ENCODE measurements at regions not wholly inside any gene's neighbourhood (a gene's known extent, or its start where the extent isn't known, plus 50 kb on each side); places are given as distances from the start of the nearest gene placed in this dataset.

GRCh38 chr5:2903451-2904395, 152.2 kb upstream of the IRX2 start:
- no peaks in the 10 kb centered on the region for H3K27me3 ChIP-seq
- no peak overlapping the region for H3K4me3 ChIP-seq
- no peaks in the 10 kb centered on the region for H3K4me1 ChIP-seq
- no peak for DNase-seq
- intact Hi-C loops (cut with DNase I; ENCODE audit: low total_unique reads): no loop called here
- no peaks in the 10 kb centered on the region for H3K36me3 ChIP-seq
- no peak overlapping the region for H3K27ac ChIP-seq
- 92 to 93% methylated on average over 6 to 30 of the region's 30 CpGs for WGBS, 2 donors (ENCODE audit: low coverage in 1 of 2)
- in situ Hi-C loops (cut with MboI; ENCODE audit: low pct_ligation_motif_present in 1 of 4, low pct_unique_long_range_greater_than_20kb in 1 of 4, low sequenced_read_pairs in 3 of 4): no loop called here
- no peaks in the 10 kb centered on the region for H3K9me3 ChIP-seq
- TF ChIP-seq EP300 (IDR thresholded peaks at IDR 0.05; ENCODE audit: low read depth) (no peak), CTCF (IDR thresholded peaks at IDR 0.05) (no peak), POLR2A (IDR thresholded peaks at IDR 0.05) (no peak), POLR2AphosphoS5 (IDR thresholded peaks at IDR 0.05) (no peak)

DNA sequence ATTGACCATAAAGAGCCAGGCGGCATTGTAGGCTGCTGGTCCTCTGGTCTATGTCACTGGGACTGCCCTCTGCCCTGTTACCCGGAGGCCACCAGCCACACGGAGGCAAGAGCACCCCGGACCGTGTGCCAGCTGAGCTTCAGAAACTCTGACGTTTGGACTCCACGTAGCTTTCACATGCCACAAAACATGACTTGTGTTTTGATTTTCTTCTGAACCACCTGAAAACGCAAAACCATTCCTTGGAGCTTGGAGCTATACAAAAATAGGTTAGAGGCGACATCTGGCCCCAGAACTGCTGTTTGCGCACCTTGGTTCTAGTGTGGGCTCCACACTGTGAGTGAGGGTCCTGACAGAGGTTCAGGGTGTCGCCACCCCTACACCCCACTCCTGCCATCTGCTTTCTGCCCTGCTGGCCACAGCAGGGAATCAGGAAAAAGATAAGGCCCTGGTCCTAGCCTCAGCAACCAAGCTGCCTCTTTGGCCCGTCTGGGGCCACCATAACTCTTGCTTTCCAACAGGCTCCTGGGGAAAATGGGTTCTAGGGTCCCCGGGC, 151.3 kb upstream of the IRX2 start:
- 83 to 87% methylated on average over 4 to 13 of the region's 13 CpGs for WGBS, 2 donors (ENCODE audit: low coverage in 1 of 2)
- in situ Hi-C loops (cut with MboI; ENCODE audit: low pct_ligation_motif_present in 1 of 4, low pct_unique_long_range_greater_than_20kb in 1 of 4, low sequenced_read_pairs in 3 of 4): no loop called here

DNA sequence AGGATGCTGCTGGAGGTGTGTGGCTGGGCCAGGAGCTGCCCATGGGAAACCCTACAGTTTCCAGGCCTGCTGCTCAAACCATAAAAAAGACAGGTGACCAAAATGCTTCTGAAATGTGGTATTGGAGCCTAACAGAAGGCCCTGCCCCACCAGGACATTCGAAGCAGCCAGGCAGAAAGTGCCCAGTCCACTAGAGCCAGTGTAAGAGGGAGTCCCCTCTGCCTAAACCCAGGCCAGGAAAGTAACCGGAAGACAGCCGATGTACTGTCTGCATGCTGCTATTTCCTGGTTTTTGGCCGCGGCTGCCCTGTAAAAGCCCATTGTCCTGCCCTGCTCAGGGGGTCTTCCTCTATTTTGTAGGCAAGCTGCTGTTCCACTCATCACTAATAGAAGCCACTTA, 150.7 kb upstream of the IRX2 start:
- no peak overlapping the region for H3K27ac ChIP-seq
- no peak for TF ChIP-seq EP300 (IDR thresholded peaks at IDR 0.05; ENCODE audit: low read depth)
- no peak for TF ChIP-seq POLR2AphosphoS5 (IDR thresholded peaks at IDR 0.05)
- TF ChIP-seq POLR2A (IDR thresholded peaks at IDR 0.05): no peak
- TF ChIP-seq CTCF (IDR thresholded peaks at IDR 0.05): no peak
- in situ Hi-C loops (cut with MboI; ENCODE audit: low pct_ligation_motif_present in 1 of 4, low pct_unique_long_range_greater_than_20kb in 1 of 4, low sequenced_read_pairs in 3 of 4) (no loop called here), intact Hi-C loops (cut with DNase I; ENCODE audit: low total_unique reads) (no loop called here)
- 59 to 68% methylated on average over 3 to 5 of the region's 5 CpGs for WGBS, 2 donors (ENCODE audit: low coverage in 1 of 2)
- DNase-seq: no peak
- no peaks in the 10 kb centered on the region for H3K27me3 ChIP-seq
- H3K4me1 ChIP-seq: no peaks in the 10 kb centered on the region
- H3K9me3 ChIP-seq: no peaks in the 10 kb centered on the region
- no peaks in the 10 kb centered on the region for H3K36me3 ChIP-seq
- no peak overlapping the region for H3K4me3 ChIP-seq

More for the DNA sequence above, 151.3 kb upstream of the IRX2 start:
- H3K36me3 ChIP-seq: no peaks in the 10 kb centered on the region
- H3K27ac ChIP-seq: no peak overlapping the region
- no peak for DNase-seq
- no peaks in the 10 kb centered on the region for H3K9me3 ChIP-seq
- intact Hi-C loops (cut with DNase I; ENCODE audit: low total_unique reads): no loop called here
- H3K4me3 ChIP-seq: no peak overlapping the region
- no peak for TF ChIP-seq POLR2AphosphoS5 (IDR thresholded peaks at IDR 0.05)
- no peak for TF ChIP-seq EP300 (IDR thresholded peaks at IDR 0.05; ENCODE audit: low read depth)
- no peak for TF ChIP-seq POLR2A (IDR thresholded peaks at IDR 0.05)
- no peak for TF ChIP-seq CTCF (IDR thresholded peaks at IDR 0.05)
- H3K4me1 ChIP-seq: no peaks in the 10 kb centered on the region
- no peaks in the 10 kb centered on the region for H3K27me3 ChIP-seq

GRCh38 chr5:2901511-2901910, 150.0 kb upstream of the IRX2 start:
- WGBS, 2 donors (ENCODE audit: low coverage in 1 of 2): 83 to 85% methylated on average over 5 to 10 of the region's 10 CpGs
- in situ Hi-C loops (cut with MboI; ENCODE audit: low pct_ligation_motif_present in 1 of 4, low pct_unique_long_range_greater_than_20kb in 1 of 4, low sequenced_read_pairs in 3 of 4): no loop called here
- Histone ChIP-seq H3K4me3 (no peak overlapping the region), H3K9me3 (no peaks in the 10 kb centered on the region), H3K4me1 (no peaks in the 10 kb centered on the region), H3K27me3 (no peaks in the 10 kb centered on the region), H3K36me3 (no peaks in the 10 kb centered on the region), H3K27ac (no peak overlapping the region)
- intact Hi-C loops (cut with DNase I; ENCODE audit: low total_unique reads): no loop called here
- DNase-seq: no peak
- TF ChIP-seq CTCF (IDR thresholded peaks at IDR 0.05): no peak
- TF ChIP-seq EP300 (IDR thresholded peaks at IDR 0.05; ENCODE audit: low read depth): no peak
- TF ChIP-seq POLR2AphosphoS5 (IDR thresholded peaks at IDR 0.05): no peak
- TF ChIP-seq POLR2A (IDR thresholded peaks at IDR 0.05): no peak

Measured in transverse colon (tissue), 4 donors.